ENCODE measurements at regions not wholly inside any gene's neighbourhood (a gene's known extent, or its start where the extent isn't known, plus 50 kb on each side); places are given as distances from the start of the nearest gene placed in this dataset.

DNA sequence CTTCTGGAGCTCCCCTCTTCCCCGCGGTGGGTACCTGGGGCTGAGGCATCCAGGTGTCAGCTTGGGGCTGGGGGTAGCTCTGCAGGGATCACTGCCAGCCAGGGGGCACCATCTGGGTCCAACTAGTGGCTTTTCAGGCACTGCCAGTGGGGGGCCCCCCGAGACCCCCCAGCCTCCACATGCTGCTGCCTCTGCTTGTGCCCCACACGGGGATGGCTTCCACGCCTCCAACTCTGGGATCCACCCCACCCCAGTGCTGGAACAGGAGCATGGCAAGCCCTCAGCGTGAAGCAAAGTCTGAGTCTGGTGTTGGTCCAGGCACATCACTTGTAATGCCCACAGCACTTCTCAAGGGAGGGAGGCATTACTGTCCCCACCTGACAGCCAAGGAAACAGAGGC lies 260.5 kb upstream of the MVB12B start:
- peaks cover 7% of the 10 kb centered on the region for H3K27me3 Mint-ChIP-seq (ENCODE audit: unreplicated experiment)
- DNase-seq (ENCODE audit: extremely low spot score, unreplicated experiment) = no peak
- H3K36me3 Mint-ChIP-seq (ENCODE audit: unreplicated experiment) = no peaks in the 10 kb centered on the region
- H3K4me3 Mint-ChIP-seq (ENCODE audit: unreplicated experiment) = no peak overlapping the region
- H3K4me1 Mint-ChIP-seq (ENCODE audit: unreplicated experiment) = no peaks in the 10 kb centered on the region
- TF ChIP-seq CTCF (IDR thresholded peaks at IDR 0.05) = no peak
- no peaks in the 10 kb centered on the region for H3K9me3 Mint-ChIP-seq (ENCODE audit: unreplicated experiment)
- H3K27ac Mint-ChIP-seq (ENCODE audit: unreplicated experiment) = no peak overlapping the region

DNA sequence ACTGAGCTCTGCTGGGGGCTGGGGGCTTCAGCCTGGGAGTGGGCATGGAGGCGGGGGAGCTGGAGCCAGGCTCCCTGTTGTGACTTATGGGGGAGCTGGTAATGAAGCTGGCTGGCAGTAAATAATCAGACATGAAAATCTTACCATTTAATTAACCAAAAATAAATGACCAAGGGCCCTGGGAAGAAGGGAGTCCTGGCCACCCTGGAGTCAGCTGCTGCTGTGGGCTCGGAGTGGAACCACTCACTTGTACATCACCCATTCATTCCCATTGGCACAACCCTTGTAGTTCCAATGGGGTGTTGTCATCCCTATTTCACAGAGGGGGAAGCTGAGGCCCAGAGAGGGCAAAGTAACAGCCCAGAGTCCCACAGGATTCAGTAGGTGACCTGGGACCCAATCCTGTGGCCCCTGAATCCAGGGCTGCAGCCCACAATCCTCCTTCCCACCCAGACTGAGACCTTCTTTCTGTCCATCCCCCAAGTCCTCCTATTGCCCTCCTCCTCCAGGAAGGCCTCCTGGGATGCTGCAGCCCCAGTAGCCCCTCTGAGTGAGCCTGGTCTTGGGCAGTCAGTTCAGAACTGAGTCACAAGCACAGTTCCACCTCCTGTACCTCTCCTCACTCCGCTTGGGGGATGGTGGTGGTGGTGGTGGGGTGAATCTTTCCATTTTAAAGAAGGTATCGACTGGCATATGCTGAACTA lies 259.4 kb upstream of the MVB12B start:
- Mint-ChIP-seq H3K4me3 (ENCODE audit: unreplicated experiment) (no peak overlapping the region), H3K27me3 (ENCODE audit: unreplicated experiment) (peaks cover 7% of the 10 kb centered on the region), H3K4me1 (ENCODE audit: unreplicated experiment) (no peaks in the 10 kb centered on the region), H3K36me3 (ENCODE audit: unreplicated experiment) (no peaks in the 10 kb centered on the region), H3K27ac (ENCODE audit: unreplicated experiment) (no peak overlapping the region), H3K9me3 (ENCODE audit: unreplicated experiment) (no peaks in the 10 kb centered on the region)
- no peak for DNase-seq (ENCODE audit: extremely low spot score, unreplicated experiment)
- TF ChIP-seq CTCF (IDR thresholded peaks at IDR 0.05) = no peak

GRCh38 chr9:126068534-126069230 lies 257.9 kb upstream of the MVB12B start:
- no peaks in the 10 kb centered on the region for H3K9me3 Mint-ChIP-seq (ENCODE audit: unreplicated experiment)
- no peak for DNase-seq (ENCODE audit: extremely low spot score, unreplicated experiment)
- no peaks in the 10 kb centered on the region for H3K4me1 Mint-ChIP-seq (ENCODE audit: unreplicated experiment)
- peaks cover 10% of the 10 kb centered on the region for H3K27me3 Mint-ChIP-seq (ENCODE audit: unreplicated experiment)
- no peak overlapping the region for H3K27ac Mint-ChIP-seq (ENCODE audit: unreplicated experiment)
- TF ChIP-seq CTCF (IDR thresholded peaks at IDR 0.05) = no peak
- H3K36me3 Mint-ChIP-seq (ENCODE audit: unreplicated experiment) = no peaks in the 10 kb centered on the region
- H3K4me3 Mint-ChIP-seq (ENCODE audit: unreplicated experiment) = no peak overlapping the region

DNA sequence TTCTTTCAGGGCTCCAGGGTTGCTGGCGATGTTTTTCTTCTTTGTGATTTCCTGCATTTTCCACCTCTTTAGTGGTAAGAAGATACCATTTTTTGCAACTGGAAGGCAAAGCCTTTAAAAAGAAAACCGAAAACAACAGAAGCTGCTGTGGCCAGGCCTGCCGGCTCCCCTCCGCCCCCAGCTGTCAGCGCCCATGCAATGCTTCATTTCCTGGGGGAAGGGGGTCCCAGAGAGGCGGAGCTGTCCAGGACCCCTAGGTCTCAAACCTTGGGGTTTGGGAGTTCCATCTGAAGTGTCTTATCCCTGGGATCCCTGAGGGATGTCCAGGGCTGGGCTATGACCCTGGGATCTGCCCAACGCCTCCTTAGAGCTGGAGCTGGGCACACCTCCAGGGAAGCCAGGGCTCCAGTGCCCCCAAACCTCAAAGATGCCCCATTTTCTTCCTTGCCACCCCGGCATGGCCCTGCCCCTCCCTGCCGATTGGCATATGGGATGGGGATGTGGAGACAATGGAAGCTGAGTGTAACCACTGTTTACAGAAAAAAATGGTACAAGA lies 257.2 kb upstream of the MVB12B start:
- H3K4me3 Mint-ChIP-seq (ENCODE audit: unreplicated experiment) = no peak overlapping the region
- H3K27me3 Mint-ChIP-seq (ENCODE audit: unreplicated experiment) = peaks cover 9% of the 10 kb centered on the region
- no peaks in the 10 kb centered on the region for H3K36me3 Mint-ChIP-seq (ENCODE audit: unreplicated experiment)
- no peak for DNase-seq (ENCODE audit: extremely low spot score, unreplicated experiment)
- H3K4me1 Mint-ChIP-seq (ENCODE audit: unreplicated experiment) = no peaks in the 10 kb centered on the region
- no peak for TF ChIP-seq CTCF (IDR thresholded peaks at IDR 0.05)
- no peak overlapping the region for H3K27ac Mint-ChIP-seq (ENCODE audit: unreplicated experiment)
- H3K9me3 Mint-ChIP-seq (ENCODE audit: unreplicated experiment) = no peaks in the 10 kb centered on the region

GRCh38 chr9:126070058-126070655 lies 256.5 kb upstream of the MVB12B start:
- Mint-ChIP-seq H3K4me3 (ENCODE audit: unreplicated experiment) (no peak overlapping the region), H3K27me3 (ENCODE audit: unreplicated experiment) (peaks cover 7% of the 10 kb centered on the region), H3K9me3 (ENCODE audit: unreplicated experiment) (no peaks in the 10 kb centered on the region), H3K27ac (ENCODE audit: unreplicated experiment) (no peak overlapping the region), H3K36me3 (ENCODE audit: unreplicated experiment) (no peaks in the 10 kb centered on the region), H3K4me1 (ENCODE audit: unreplicated experiment) (no peaks in the 10 kb centered on the region)
- TF ChIP-seq CTCF (IDR thresholded peaks at IDR 0.05) = no peak
- DNase-seq (ENCODE audit: extremely low spot score, unreplicated experiment) = no peak
